HuH-7.5 (cell line): ENCODE measurements at regions not wholly inside any gene's neighbourhood (a gene's known extent, or its start where the extent isn't known, plus 50 kb on each side); places are given as distances from the start of the nearest gene placed in this dataset.

Experiments used
- DNase-seq: peaks from one replicate; pipeline ENCODE4 v3.0.0; 2011; ENCODE audit warnings: low spot score

DNA sequence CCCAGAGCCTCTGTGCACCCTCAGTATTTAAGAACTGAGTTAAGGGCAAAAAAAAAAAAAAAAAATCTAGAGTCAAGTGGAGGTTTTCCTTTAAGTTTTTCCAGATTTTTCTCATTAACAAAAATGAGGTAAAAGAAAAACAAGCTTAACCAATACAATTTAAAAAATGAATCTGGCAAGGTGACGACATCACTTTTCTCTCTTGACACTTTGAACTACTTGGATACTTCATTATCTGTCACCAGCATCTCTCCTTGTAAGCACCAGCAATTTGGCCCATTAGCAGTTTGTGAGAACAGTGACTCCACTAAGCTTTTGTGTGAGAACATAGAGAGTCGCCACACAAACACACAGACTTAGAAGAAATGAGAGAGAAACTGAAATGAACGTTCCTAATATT lies 345.7 kb upstream of the SLC30A5 start:
- DNase-seq: no peak

DNA sequence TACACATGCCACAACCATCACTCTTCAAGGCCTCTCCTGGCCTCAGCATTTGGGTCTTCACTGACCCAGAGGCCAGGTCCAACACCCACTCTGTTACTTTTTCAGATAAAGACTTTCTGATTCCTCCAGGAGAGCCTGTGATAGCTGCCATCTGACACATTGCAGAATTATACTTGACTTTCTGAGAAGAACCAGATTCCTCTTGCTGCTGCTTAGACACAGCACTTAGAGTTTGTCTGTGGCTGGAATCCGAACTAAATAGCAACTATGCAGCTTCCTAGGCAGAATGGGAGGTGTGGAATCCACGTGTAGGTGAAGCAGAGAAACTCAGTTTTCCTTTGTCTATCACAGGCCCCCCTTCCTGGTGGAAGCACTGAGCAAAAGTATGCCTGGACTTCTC lies 344.7 kb upstream of the SLC30A5 start:
- DNase-seq: no peak

DNA sequence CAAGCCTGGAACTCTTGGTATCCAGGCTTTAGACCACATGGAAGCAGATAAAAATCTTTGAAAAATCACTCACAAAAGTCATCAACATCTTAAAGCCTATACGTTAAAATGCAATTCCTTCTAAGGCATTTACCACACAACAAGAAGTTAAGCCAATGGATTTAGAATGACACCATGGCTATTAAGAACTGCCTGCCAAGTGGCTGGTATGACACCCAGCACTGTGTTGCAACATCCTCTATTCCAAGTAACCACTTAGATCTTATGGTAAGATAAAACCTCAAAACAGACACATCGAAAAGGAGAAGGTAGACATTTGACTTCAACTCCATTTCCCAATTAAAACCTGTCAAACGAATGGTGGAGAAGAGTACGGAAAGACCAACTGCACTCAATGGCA lies 344.2 kb upstream of the SLC30A5 start:
- no peak for DNase-seq

DNA sequence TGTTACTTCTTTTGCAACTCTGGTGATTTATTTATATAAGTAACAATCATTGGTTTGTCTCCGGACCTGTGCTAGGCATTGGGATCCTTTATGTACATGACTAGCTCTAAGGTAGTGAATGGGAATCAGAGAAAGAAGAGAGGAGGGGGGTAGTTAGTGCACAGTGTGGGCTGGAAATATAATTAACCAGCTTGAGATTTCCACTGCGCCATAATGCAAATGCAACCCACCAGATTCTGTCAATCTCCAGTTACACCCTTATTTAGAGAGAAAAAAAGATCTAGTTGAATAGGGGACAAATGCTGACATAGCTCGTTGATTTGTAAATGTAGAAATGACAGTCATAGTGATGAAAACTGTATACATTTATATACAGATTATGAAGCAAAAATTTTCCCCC lies 342.2 kb upstream of the SLC30A5 start:
- no peak for DNase-seq

DNA sequence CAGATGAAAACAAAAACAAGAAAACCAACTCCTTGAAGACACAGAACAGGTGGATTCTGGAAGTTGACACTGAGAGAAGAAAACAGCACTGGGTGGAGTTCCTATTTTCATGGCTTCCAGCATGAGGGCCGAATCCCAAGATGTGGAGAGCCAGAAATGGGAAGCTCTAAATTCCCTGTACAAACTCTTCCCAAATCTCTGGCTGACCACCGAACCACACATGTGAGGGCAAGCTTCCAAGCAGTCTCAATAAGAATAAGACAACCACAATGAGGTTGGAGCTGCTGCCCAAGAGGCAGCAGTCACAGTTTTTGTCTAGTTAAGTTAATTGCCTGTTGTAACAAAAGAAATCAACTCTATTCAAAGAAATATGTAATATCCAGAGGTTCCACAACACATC lies 339.3 kb upstream of the SLC30A5 start:
- DNase-seq: no peak

DNA sequence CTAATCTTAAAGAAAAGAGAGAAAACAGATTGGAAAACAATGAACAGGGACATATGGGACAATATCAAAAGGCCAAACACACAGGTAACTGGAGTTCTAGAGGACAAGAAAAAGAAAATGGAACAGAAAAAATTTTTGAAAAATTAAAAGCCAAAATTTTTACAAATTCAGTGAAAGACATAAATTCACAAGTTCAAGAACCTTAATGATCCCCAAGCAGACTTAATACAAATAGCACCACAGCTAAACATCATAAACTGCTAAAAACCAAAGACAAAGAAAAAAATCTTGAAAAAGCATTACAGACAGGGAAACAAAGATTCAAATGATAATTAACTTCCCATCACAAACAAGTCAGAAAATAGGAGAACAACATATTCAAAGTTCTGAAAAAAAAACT lies 338.5 kb upstream of the SLC30A5 start:
- no peak for DNase-seq

DNA sequence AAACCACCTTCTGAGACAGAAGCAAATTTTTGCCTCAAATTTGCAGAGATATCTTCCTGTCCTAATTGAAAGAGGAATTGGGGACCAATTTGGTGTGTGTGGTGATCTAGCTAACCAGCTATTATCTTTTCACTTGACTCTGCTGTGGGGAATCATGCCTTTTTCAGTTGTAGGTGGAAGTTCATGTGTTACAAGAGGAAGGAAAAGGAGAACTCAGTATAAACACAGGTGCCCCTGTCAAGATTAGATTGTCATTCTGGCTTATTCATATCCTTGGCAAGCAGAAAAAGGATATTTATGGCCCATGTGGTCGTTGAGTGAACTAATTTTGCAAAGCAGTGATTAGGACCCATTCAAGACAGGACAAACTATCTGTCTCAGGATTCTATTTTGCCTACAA lies 336.8 kb upstream of the SLC30A5 start:
- no peak for DNase-seq

DNA sequence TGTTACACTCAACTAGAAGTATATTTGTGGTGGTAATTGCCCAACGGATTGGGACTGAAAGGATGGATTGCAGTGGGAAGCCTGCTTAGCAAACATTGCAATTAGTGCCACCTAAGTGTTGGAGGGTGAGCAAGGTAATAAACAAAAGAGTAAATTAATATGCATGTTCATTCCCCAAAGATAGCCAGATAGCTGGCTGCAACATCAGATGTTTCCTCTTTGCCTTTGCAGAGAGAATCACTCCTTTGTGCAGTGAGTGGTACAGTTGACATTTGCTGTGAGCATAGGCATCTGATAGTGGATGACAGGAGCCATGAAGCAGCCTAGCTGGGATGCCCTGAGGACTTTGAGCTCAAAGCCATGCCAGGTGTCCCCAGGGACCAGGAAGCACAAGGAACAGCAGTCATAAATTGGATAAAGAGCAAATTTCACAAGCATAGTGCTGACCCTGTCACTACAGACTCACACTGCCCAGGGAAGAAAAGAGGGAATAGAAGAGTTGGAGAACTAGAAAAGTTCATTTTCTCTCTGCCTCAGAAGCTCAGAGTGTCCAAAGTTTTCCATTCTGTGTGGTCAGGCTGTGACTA lies 336.1 kb upstream of the SLC30A5 start:
- no peak for DNase-seq

DNA sequence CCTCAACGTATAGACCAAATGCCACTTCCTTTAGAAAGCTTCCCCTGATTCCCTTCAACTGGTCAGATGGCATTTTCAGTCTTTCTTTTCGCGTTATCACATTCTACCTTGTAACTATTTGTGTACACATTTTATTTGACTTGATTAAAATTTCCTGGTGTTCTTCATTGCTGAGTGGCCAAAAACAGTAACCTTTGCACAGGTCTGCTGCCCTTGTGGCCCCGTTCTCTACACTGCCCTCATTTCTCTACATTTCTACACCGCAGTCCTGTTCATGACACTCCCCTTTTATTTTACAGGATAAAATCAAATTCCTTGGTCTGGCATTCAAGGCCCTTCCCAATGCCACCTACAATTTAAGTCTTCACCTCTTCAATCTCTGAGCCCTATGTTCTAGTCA lies 334.2 kb upstream of the SLC30A5 start:
- no peak for DNase-seq

DNA sequence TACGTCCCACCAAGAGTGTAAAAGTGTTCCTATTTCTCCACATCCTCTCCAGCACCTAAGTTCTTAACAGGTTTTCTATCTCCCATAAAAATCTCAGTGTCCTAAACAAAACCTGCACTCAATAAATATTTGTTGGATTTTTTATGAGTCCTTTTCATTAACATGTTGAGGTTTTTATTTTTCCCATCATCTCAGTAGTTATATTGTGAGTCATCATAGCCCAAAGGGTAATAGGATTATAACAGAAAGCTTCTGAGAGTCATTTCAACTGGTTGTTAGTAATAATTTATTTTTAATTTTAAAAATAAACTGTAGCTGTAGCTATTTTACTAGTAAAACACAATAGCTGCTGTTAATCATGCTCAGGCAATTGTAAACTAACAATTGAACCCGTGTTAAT lies 331.6 kb upstream of the SLC30A5 start:
- DNase-seq: no peak

DNA sequence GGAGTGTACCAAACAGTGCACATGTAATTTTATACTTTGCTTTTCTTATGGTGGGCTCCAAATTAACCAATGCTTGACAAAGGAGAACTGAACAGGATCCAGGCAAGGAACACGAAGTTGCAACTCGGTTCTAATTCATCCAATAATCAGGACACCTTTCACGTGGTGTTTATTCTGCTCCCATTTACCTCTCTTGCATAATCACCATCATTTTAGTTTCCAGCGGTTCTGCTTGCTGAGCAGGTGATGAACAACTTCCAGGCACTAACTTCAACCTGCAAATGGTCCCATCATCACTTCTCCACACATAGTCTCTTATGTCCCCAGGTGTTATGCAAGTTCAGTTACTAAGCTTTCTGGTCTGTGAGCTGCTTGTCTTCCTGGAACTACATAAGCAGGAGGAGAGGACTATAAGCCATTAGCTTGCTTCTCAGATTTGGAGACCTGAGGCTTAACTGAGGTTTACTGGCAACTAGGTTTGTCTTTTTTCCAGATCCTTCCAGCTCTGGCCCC lies 326.8 kb upstream of the SLC30A5 start:
- DNase-seq: no peak

DNA sequence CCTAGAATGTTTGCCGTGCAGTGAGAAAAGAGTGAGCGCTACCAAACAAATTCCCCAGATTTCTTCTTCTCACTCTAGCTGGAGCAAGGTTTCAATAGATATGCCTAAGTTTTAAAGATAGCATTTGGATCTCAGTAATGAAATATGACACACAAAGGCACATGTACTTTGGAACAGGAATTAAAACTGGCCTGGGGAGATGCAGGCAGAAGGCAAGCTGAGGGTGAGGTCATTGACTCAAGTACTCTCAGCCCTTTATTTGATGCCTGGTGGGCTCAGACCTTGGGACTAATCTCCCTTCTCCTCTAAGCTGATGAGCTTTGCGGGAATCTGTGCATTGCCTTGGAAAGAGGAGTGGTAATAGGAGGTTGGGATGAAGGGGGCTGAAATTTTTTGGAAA lies 323.3 kb upstream of the SLC30A5 start:
- DNase-seq: no peak

DNA sequence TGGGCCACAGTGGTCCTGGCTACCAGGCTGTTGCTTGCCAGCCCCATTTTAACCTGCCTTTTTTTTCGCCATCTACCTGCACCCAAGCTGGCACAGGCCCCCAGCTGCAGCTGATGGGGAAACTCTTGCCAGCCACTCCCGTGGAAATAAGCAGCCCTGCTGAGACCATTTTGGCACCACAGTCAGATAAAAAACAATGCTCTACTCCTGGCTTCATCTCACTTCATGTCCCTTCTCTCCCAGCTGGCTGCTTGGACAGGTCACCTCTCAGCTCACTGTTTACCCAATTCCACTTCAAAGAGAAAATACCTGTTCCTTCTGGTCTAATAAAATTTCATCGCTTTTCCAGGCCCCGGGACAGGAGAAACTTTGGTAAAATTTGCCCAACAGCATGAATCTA lies 322.6 kb upstream of the SLC30A5 start:
- DNase-seq: no peak

DNA sequence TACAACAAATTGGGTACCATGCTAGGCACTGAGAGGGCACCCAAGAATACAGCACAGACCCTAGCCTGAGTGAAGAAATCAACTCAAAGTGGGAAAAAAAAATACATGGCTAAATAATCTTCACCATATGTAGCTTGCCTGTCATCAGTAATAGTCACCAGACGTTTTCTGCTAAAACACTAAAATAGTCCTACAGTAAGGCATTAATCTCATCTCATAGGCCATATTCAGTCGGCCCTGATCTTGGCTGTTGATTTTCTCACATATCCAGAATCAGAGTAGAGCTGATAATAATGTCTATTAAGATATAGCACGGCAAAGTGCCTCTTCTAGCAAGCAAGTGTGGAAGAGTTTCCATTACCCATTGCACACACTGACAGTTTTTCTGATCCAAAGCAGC lies 322.1 kb upstream of the SLC30A5 start:
- DNase-seq: no peak

DNA sequence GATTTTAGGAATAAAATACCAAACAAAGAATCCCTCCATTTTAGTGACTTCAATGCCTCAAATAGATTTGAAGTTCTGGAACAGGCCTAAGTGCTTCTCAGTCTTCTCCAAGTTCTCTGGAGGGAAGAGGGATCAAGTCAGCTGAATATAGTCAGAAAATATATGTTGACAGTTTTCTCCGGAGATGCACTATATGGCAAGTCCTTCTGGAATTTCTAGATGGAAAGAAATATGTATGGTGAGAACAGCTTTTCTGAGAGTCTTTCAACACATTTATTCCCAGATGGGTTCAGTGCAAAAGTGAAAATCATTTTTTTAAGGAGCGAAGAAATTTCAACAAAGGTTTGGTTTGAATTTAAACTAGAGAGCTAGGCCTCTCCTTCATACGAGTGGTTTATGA lies 317.4 kb upstream of the SLC30A5 start:
- DNase-seq: no peak

DNA sequence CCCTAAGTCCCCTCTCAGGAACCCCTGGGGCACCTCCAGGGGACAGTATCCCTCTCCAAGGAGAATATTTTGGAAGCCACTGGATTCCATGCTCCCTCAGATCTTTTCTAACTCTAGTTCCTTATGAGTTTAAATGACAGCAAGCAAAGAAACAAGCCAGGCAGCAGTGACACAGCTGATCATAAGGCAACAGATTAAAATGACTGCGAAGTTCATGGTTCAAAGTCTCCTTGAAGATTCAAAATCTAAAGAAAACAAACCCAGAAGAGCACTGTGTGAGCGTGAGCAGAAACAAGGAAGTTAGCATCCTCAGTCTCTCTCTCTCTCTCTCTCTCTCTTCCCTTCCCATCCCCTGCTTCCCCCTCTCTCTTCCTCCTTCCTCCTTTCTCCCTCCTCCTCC lies 316.7 kb upstream of the SLC30A5 start:
- no peak for DNase-seq

DNA sequence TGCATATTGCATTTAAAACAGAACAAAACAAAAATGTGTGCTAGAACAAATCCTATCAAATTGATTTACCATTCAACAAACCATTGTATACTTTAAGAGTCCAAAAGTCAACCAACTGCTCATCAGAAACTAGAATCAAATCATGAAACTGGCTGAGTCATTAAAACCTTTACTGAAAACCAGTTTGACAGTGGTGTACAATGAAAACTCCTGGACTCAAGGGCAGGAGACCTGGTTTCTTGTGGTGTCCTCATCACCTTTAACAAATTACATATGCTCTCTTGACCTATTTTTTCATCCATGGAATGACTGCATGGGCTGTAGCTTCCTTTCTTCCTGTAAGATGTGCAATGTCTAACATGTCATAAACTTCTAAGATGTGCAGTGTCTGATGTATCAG lies 315.3 kb upstream of the SLC30A5 start:
- no peak for DNase-seq

DNA sequence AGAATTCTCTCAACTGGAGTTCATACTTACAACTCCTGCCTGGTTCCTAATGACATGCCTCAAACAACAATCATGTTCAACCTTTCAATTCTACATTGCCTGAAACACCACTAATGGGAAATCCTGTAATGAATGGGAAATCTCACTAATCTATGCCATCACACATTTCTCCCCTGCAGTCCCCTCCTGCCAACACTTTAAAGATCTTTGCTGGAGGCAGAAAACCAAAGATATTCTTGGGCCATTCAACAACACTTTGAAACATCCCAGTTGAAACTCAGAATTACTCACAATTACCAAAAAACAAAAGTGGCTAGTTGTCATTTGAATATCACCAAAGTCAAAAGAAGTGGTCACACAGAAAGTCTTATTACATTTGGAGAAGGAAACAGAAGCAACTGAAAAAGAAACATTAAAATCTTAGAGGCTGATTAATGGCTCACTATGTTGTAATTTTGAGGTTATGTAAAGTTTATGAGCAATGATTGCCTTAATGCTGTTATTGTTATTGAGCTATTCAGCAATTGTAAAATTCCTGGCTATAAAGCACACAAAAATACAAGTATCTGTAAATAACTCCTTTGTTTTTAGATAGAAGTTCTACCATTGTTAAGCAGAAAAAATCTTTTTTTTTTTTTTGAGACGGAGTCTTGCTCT lies 313.4 kb upstream of the SLC30A5 start:
- DNase-seq: no peak

DNA sequence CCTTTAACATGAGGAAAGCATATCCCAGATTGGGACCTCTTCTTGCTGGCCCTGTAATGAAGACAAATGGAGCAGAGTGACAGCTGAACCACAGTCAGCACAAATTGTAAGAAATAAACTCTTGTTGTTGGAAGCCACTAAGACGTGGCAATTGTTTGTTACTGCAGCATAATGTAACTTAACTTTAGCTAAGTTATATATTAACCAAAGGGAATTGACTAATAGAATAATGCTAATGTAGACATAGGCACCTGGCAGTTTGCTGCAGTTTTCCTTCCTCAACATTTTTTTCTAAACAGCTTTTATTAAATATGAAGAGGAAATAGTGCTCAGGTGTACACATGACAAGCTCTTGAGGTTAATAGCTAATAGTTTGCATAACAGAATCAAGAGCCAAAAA lies 300.7 kb upstream of the SLC30A5 start:
- DNase-seq: no peak

DNA sequence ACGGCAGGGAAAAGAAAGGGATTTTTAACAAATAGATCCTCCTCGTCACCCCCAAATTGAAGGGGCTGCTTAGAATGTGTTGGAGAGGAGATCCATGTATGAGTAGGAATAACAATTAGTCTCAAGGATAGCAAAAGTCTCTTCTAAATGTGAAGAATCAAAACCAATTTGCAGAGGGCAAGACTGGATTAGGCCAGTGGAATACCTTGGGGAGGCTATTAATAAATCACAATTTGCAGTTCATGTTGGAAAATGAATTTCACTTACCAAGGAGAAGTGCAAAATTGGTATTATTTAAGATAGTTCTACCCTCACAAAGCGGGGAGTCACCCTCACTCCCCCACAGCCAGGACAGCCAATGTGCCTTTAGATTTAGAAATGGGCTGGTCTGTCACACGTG lies 299.8 kb upstream of the SLC30A5 start:
- no peak for DNase-seq

DNA sequence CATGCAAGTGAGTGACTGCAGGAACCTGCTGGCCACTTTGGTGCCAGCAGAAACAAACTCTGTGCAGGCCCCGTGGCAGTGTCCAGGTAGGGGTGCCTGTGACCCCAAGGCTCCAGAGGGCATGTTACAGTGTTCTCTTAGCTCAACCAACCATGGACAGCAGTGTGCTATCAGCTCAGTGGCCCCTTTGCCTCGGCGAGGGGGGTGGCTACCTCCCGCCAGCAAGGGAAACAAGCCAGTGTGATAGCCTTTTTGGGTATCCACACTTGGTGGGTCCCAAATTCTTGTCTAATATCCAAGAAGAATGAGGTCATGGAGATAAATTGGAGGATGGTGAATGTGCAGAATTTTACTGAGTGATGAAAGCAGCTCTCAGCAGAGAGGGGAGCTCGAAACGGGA lies 298.6 kb upstream of the SLC30A5 start:
- DNase-seq: no peak

DNA sequence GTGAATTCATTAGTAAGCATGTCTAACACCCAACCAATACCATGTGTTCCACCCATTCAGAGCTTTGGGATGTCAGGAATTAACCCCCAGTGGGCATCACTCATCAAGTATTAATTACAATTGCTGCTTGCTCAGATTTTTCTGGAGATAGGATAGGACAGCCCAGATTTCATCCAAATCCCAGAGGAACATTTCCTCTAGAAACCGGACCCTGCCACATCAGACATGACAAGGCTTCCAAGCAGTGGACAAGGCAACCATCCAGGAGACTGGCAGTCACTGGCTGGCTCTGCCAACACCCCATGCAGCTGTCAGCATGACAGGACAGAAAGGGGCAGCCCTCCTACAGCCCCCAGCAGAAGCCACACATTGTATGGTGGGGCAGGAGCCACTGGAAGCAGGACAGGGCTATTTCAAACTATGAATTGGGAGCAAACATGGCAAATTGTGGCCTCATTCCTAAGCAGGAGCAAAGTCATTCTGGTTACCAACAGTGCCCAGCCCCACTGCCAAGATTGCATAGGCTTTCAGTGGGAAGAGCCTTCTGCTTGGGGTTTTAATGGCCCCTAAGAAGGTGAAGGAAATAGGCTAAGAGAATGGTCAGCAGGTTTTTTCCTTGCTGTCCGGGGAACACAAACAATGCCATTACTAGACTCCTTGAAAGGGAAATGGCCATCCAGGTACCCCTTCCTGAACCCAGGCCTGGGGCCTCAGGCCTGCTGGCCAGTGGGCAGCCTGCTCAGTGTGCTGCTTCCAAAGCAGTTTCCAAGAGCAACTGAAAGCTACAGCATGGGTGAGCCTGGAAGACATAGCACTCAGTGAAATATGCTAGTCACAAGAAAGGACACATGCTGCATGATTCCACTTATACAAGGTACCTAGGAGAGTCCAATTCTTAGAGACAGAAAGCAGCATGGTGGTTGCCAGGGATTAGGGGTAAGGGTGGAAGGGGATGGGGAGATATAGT lies 294.7 kb upstream of the SLC30A5 start:
- no peak for DNase-seq

DNA sequence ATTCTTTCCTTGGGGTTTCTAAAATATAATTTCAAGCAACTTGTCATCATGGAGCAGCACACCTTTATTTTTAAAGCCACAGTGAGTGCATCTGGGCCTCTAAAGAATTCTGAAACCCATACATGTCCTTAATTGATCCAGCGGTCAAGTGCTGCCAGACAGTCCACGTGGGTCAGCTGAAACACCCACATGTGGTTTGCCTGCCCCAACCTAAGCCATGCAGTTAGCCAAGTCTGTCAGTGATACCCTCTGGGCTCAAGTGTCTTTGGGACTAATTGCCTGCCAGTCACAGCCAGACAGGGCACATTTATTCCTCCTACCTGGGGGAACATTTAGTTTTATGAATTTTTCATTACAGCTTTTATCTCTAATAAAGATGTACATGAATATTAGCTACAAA lies 291.4 kb upstream of the SLC30A5 start:
- DNase-seq: no peak
